Stimulated activated CD4-positive, alpha-beta T cell treated with anti-CD3 and anti-CD28 coated beads, Interleukin-15, amount 100 ng/mL, for 24 hours (primary cell): ENCODE measurements at regions not wholly inside any gene's neighbourhood (a gene's known extent, or its start where the extent isn't known, plus 50 kb on each side); places are given as distances from the start of the nearest gene placed in this dataset.
A peak's percentile ranks its signal among the peaks of the same experiment; 100 is the strongest.
"Not testable (repeated sequence)": the region's sequence is repeated elsewhere in the genome, so short reads cannot be mapped to it uniquely, and the experiment has no call there.

ENCODE experiments used
- DNase-seq: peaks from one replicate; pipeline ENCODE4 v3.0.0-alpha.2; 2020

- DNase-seq = not testable (repeated sequence)
Measured at GRCh38 chr6:49274809-49275769, 188.0 kb downstream of the MMUT start.

DNA sequence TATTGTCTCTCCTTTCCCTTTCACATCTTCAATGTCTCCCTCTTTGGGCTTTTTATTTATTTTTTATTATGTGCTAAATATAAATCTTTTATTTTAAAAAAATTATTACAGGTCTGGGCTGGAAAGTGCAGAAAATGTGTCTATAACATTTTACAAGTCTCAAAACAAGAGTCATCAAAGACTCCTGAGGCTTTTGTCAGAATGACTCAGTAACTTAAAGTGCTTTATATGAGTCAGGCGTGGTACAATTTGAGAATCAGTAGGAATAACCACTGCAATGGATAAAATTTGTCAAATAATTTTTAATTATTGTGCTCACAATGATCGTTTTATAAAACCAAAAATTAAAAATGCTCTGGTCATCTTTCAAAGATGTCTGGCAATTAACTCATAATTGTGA is 193.9 kb downstream of the MMUT start:
- no peak for DNase-seq

GRCh38 chr6:49264909-49265308 is 198.1 kb downstream of the MMUT start:
- no peak for DNase-seq

- no peak for DNase-seq
Measured at GRCh38 chr6:49264496-49264895, 198.6 kb downstream of the MMUT start.

DNA sequence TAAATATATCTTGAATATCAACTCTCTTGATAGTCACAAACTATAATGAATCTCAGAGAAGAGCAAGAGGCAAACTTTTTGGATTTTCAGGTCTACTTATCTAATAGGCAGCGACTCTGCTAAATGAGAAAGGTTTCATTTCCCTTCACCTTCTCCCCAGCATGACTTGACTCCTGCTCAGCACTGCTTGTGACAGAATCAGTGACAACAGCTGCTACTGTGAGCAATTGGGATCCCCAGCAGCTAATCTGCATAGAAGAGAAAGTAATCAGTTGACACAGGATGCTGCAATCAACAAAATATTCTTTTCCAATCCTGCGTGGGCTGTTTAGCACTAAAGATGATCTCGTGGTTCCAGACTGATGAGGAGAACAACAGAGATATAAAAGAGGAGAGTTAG is 205.5 kb downstream of the MMUT start:
- DNase-seq = no peak

DNA sequence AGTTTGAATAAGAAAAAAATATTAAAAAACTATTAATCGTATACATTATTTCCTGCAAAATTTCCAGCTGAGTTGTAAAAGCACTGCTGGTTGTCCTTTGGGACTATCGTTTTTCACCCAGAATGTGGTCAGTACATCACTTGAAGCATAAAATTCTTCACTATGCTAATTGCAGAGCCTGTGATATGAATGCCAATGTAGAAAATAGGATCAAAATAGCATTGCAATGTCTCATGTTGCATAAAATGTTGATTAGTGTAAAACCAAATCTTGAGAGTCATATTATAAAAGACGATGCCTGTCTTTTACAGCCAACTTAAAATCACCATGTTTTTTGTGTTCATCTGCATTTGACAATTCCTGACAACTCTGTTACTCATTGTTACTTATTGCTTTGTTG is 207.7 kb downstream of the MMUT start:
- DNase-seq = no peak

DNA sequence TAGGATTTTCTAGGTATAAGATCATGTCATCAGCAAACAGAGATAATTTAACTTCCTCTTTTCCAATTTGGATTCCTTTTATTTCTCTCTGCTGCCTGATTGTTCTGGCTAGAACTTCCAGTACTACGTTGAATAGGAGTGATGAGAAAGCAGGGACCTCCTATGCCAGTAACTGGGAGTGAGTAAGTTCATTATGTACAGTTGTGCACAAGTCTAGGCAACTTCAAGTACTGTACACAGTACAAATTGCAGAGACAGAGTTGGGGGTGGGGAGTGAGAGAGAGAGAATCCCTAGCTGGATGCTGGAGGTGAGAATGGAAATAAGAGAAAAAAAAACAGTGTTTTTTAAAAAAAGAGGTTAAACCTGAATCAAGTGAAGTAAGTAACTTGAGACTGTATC is 210.2 kb downstream of the MMUT start:
- DNase-seq = no peak

DNA sequence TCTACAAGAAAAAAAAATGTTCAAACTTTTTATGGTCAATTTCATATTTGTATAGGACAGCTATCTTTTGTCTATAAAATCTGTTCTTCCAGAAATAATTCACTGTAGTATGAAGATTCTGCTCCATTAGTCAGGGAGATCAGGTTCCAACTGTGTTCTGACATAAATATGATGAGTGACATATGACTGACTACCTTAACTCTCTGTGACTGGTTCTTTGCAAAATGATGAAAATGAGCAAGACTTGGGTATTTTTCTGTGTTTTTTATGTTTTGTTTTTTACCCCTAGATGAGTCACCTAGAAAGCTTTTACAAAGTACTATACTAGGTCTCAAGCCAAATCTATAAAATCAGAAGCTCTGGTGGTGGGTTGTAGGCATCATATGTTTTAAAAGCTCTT is 229.6 kb downstream of the MMUT start:
- DNase-seq = no peak

GRCh38 chr6:49225471-49225870 is 237.6 kb downstream of the MMUT start:
- DNase-seq = no peak

GRCh38 chr6:49220293-49220692 is 242.8 kb downstream of the MMUT start:
- no peak for DNase-seq

DNA sequence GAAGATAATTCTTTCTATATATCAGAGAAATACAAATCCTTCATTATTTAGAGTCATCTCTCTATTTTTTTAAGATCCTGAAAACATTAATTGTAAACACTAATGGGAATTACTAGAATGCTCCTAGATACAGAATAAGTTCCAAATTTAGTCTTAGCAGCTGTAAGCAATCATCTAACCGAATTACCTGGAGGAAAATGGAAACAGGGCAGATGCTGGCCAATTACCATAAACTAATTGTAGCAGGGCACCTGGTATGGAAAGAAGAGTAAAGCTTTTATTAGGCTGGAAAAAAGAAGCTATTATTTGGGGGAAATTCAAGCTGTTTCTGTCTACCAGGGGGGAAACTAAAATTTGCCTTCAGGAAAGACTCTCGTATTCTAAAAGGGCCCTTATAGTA is 257.5 kb downstream of the MMUT start:
- no peak for DNase-seq

- no peak for DNase-seq
Measured at GRCh38 chr6:49202924-49203536, 260.0 kb downstream of the MMUT start.

DNA sequence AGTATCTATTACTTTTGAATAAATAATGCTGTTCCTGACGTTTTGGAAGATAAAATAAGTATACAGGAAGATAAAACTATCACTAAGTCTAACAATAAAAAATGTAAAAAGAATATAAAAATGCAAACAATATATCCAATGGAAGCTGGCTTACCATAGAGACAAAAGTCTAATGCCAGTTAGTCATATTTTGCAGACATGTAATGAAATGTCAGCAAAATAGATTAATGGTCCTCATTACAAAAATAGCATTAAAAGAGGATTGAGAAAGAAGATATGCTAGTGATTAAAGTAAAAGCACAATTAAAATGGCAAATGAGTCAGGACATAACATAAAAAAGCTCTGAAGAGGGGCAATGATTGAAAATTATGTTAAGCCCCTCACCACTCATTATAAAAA is 265.0 kb downstream of the MMUT start:
- no peak for DNase-seq

- DNase-seq = not testable (repeated sequence)
Measured at GRCh38 chr6:49162379-49162778, 300.7 kb downstream of the MMUT start.

- no peak for DNase-seq
Measured at GRCh38 chr6:49155316-49155715, 307.7 kb downstream of the MMUT start.

DNA sequence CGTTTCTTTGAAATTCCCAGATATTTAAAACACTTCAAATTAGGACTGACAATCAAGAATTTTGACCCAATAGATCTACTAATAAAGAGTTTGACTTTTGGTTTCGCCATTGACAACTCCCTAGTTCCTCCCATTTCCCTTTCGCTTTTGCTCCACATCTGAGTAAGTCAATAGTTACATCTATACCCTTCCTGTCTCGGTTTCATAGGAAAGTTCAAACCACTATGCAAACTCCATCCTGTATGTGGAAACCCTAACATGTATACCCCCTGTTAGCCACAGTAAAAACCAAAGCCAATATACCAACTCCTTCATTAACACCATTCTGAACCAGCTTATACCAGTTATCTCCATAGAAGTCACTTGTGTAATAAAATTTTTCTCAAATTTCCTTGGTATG is 311.1 kb downstream of the MMUT start:
- DNase-seq = no peak

DNA sequence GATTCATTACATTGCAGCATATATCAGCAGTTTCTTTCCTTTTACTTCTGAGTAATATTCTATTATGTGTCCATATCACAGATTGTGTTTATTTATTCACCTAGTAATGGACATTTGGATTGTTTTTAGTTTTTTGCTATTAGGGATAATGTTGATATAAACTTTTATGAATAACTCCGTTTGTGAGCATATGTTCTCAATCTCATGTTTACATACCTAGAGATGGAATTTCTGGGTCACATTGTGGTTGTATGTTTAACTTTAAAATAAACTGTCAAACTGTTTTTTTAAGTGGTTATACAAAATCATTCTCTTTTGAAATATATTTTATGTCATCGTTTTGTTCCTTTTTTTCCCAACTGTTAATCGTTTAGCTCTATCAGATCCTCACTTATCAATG is 311.6 kb downstream of the MMUT start:
- no peak for DNase-seq

GRCh38 chr6:49151033-49151432 is 312.0 kb downstream of the MMUT start:
- DNase-seq = no peak

GRCh38 chr6:49145280-49145679 is 317.8 kb downstream of the MMUT start:
- DNase-seq = no peak

DNA sequence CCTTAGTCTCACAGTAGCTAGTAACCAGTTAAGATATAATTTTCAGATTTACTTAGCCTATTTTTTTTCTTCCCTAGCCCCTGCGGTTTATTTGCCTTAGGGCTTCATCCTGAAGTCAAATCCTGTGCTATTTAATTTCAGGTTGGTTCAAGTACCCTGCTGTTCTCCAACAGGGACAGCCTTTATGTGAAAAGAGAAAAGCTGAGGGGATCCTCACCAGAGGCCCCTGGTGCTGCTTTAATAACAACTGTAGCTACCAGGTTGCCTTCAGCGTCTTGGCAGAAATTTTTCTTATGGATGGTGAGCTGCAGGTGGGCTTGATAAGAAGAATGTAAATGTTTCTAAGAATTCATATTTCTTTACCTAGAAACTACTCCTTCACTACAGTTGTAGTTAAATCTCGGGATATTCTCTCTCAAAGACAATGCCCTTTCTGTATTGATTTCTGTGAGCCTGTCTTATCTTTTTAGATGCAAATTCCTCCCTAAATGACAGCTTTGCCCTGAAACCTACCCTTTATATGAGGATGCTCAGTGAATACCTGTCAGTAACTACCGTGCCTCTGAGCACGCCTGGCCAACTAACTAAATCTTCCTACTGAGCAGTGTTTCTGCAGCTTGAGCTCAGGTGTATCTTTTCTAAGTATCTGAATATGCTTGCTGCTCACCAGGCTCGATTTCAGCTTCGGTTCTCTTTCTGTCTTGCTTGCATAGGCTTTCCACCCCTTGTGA is 320.5 kb downstream of the MMUT start:
- DNase-seq = no peak

DNA sequence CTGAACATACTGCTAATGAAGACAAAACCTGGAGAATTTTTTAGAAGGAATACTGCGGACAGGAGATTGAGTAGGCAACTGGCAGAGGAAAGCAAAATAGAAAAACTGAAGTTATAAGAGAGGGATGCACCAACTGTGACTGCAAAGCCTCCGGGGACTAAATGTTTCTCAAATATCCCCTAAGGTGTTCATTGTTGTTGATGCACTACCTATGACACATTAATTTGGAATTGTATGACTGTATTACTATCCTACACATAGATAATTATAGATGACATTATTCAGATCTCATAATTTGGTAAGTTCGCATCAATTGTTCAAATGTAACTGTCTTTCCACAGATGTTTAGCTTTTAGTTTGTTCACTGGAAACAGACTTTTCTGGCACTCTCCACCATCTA is 341.1 kb downstream of the MMUT start:
- DNase-seq = no peak

DNA sequence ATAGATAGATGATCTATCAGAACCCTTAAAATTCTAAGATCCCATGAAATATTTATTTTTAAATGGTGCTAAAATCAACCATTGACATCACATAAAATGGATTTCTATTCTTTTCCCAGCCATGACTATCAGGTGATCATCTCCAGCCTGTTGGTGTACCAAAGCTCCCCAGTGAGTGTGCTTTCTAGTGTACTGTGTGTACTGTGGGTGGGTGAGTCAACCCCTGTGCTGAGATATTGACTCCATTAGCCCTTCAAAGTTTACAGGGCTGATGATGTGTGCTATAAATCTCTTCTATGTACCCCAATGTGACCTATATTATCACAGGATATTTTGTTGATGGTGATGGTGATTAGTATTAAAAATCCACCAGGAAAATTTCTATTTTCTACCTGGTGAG is 344.6 kb downstream of the MMUT start:
- no peak for DNase-seq

DNA sequence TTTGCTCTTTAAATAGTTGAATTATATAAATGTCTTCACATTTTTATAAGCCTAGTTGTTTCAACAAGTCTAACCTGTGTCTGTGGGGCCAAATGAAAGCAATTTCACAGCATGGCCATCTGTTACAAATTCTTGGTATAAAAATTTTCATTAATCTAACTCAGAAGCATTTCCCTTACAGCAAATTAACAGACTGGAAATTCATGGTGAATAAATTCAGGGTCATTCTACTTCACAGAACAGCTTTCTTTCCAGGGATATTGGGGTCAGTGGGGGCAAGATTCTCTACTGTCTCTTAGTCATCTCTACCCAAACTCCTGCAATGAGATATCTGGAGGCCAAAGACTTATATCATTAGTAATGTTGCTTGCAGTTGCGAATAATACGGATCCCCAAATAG is 352.1 kb downstream of the MMUT start:
- DNase-seq = no peak

DNA sequence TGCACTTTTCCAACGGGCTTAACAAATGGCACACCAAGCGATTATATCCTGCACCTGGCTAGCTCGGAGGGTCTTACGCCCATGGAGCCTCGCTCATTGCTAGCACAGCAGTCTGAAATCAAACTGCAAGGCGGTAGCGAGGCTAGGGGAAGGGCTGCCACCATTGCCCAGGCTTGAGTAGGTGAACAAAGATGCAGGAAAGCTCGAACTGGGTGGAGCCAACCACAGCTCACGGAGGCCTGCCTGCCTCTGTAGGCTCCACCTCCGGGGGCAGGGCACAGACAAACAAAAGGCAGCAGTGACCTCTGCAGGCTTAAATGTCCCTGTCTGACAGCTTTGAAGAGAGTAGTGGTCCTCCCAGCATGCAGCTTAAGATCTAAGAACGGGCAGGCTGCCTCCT is 365.4 kb downstream of the MMUT start:
- DNase-seq = peak; percentile 5
